H1 (cell line): ENCODE measurements at regions not wholly inside any gene's neighbourhood (a gene's known extent, or its start where the extent isn't known, plus 50 kb on each side); places are given as distances from the start of the nearest gene placed in this dataset.
A peak's percentile ranks its signal among the peaks of the same experiment; 100 is the strongest.

Source experiments
- CTCF ChIA-PET: fragments of 300-600 bp; sonication (Branson Sonifier 250); formaldehyde crosslinking; loops from one replicate; lab custom pipeline; 2021; ENCODE audit not compliant: partially characterized antibody; lab: Charles Lee
- POLR2A ChIA-PET: fragments of 300-600 bp; sonication (Branson Sonifier 250); formaldehyde crosslinking; loops from one replicate; lab custom pipeline; 2021; ENCODE audit warnings: inconsistent platforms; ENCODE audit not compliant: partially characterized antibody; lab: Charles Lee
- DNase-seq, 2 experiments: peaks; one replicate each; pipeline versions ENCODE4 v3.0.0 to v3.0.0-alpha.2; 2010 to 2022; ENCODE audit warnings: low spot score in 2 of 2, low read depth in 1 of 2, mixed read lengths in 1 of 2
- FAIRE-seq: peaks from 2 replicates; lab custom pipeline; 2011; peaks lifted over from hg19 to GRCh38; lab: Jason Lieb, UNC
- H2AFZ ChIP-seq: 2 replicates; pipeline ENCODE4 v1.8.1; 2012; ENCODE audit warnings: low read length, inconsistent platforms
- H2AK5ac ChIP-seq: 2 replicates; pipeline ENCODE4 v1.6.1; 2013; ENCODE audit warnings: low read depth, low read length
- H2BK120ac ChIP-seq: replicated peaks from 2 replicates; pipeline ENCODE3; 2013; ENCODE audit warnings: low read depth, low read length, inconsistent platforms
- H2BK12ac ChIP-seq: 2 replicates; pipeline ENCODE4 v1.6.1; 2013; ENCODE audit warnings: low read depth, low read length
- H2BK15ac ChIP-seq: 2 replicates; pipeline ENCODE4 v1.6.1; 2013; ENCODE audit warnings: low read length
- H2BK20ac ChIP-seq: 2 replicates; pipeline ENCODE4 v1.6.1; 2013; ENCODE audit warnings: low read length
- H2BK5ac ChIP-seq: 2 replicates; pipeline ENCODE4 v1.6.1; 2013; ENCODE audit warnings: low read depth, low read length
- H3K14ac ChIP-seq: 2 replicates; pipeline ENCODE4 v1.6.1; 2013; ENCODE audit warnings: inconsistent platforms; ENCODE audit not compliant: insufficient read length
- H3K18ac ChIP-seq: 2 replicates; pipeline ENCODE4 v1.6.1; 2013; ENCODE audit warnings: low read length; ENCODE audit errors: extremely low read depth
- H3K23ac ChIP-seq: 2 replicates; pipeline ENCODE4 v1.6.1; 2013; ENCODE audit warnings: inconsistent platforms; ENCODE audit not compliant: insufficient read length
- H3K23me2 ChIP-seq: 2 replicates; pipeline ENCODE4 v1.6.1; 2013; ENCODE audit warnings: low read depth, low read length
- H3K27ac ChIP-seq: 2 replicates; pipeline ENCODE4 v1.6.1; 2011; ENCODE audit warnings: low read depth, low read length, inconsistent platforms
- H3K27me3 ChIP-seq, 4 experiments: replicated peaks in 1 of 4; 1 replicate in 1 of 4; 2 replicates in 3 of 4; pipeline versions ENCODE4 v1.6.1 to v1.8.1; 2011 to 2013; ENCODE audit warnings: low read length in 3 of 4, mild to moderate bottlenecking in 3 of 4, inconsistent platforms in 2 of 4, mixed read lengths in 2 of 4, moderate library complexity in 1 of 4; ENCODE audit not compliant: control insufficient read depth in 3 of 4, insufficient read depth in 3 of 4; ENCODE audit errors: extremely low read depth in 1 of 4
- H3K36me3 ChIP-seq, 4 experiments: 2 replicates each; pipeline versions ENCODE4 v1.6.1 to v1.8.1; 2011 to 2013; ENCODE audit warnings: mild to moderate bottlenecking in 4 of 4, low read length in 3 of 4, moderate library complexity in 2 of 4, control low read depth in 1 of 4, inconsistent platforms in 1 of 4; ENCODE audit not compliant: insufficient read depth in 4 of 4, control insufficient read depth in 2 of 4
- H3K4ac ChIP-seq: replicated peaks from 2 replicates; pipeline ENCODE3; 2013; ENCODE audit warnings: low read length, low read depth, mixed read lengths, inconsistent platforms; ENCODE audit not compliant: insufficient read length
- H3K4me1 ChIP-seq, 4 experiments: replicated peaks in 1 of 4; 1 replicate in 1 of 4; 2 replicates in 3 of 4; pipeline versions ENCODE4 v1.6.1 to v1.8.1; 2011 to 2013; ENCODE audit warnings: low read length in 3 of 4, inconsistent platforms in 2 of 4, mixed read lengths in 1 of 4; ENCODE audit not compliant: insufficient read depth in 4 of 4, control insufficient read depth in 3 of 4
- H3K4me2 ChIP-seq, 2 experiments: 2 replicates each; pipeline versions ENCODE4 v1.6.1 to v1.8.1; 2011 to 2013; ENCODE audit warnings: low read depth in 2 of 2, low read length in 2 of 2, control low read depth in 1 of 2, inconsistent platforms in 1 of 2, mild to moderate bottlenecking in 1 of 2; ENCODE audit not compliant: insufficient read depth in 1 of 2
- H3K4me3 ChIP-seq, 4 experiments: fragments of 200-600, 300-600 bp in 1 of 4; sonication (generic), shearing (Covaris generic), sonication (Bioruptor Twin) in 1 of 4; 2 replicates each; pipeline versions ENCODE4 v1.5.1 to v1.8.1; 2011 to 2016; ENCODE audit warnings: low read length in 4 of 4, low read depth in 3 of 4, control low read depth in 2 of 4, inconsistent platforms in 2 of 4, mild to moderate bottlenecking in 2 of 4, mixed read lengths in 1 of 4, moderate library complexity in 1 of 4; ENCODE audit not compliant: insufficient read depth in 2 of 4; ENCODE audit errors: extremely low read depth in 1 of 4
- H3K56ac ChIP-seq: replicated peaks from 2 replicates; pipeline ENCODE3; 2013; ENCODE audit warnings: low read depth, mild to moderate bottlenecking, mixed read lengths, low read length, inconsistent platforms; ENCODE audit not compliant: insufficient read length
- H3K79me1 ChIP-seq: 2 replicates; pipeline ENCODE4 v1.6.1; 2013; ENCODE audit warnings: low read depth, low read length, control low read depth
- H3K79me2 ChIP-seq, 2 experiments: 2 replicates each; pipeline versions ENCODE4 v1.6.1 to v1.8.1; 2012 to 2013; ENCODE audit warnings: low read length in 2 of 2, mild to moderate bottlenecking in 2 of 2, inconsistent platforms in 1 of 2; ENCODE audit not compliant: insufficient read depth in 2 of 2, control insufficient read depth in 1 of 2
- H3K9ac ChIP-seq, 4 experiments: replicated peaks in 1 of 4; 1 replicate in 1 of 4; 2 replicates in 3 of 4; pipeline versions ENCODE4 v1.6.1 to v1.8.1; 2011 to 2013; ENCODE audit warnings: low read depth in 3 of 4, low read length in 3 of 4, control low read depth in 2 of 4, mild to moderate bottlenecking in 2 of 4, moderate library complexity in 2 of 4, inconsistent platforms in 1 of 4; ENCODE audit errors: extremely low read depth in 1 of 4
- H3K9me3 ChIP-seq, 2 experiments: 2 replicates each; pipeline versions ENCODE4 v1.6.1 to v1.8.1; 2012 to 2013; ENCODE audit warnings: mild to moderate bottlenecking in 2 of 2, moderate library complexity in 2 of 2, control low read depth in 1 of 2, inconsistent platforms in 1 of 2, low read depth in 1 of 2, low read length in 1 of 2, mixed read lengths in 1 of 2; ENCODE audit not compliant: insufficient read depth in 2 of 2
- H4K20me1 ChIP-seq, 2 experiments: replicated peaks in 1 of 2; 2 replicates each; pipeline versions ENCODE3 to v1.8.1; 2011 to 2013; ENCODE audit warnings: inconsistent platforms in 2 of 2, low read length in 2 of 2, mild to moderate bottlenecking in 1 of 2; ENCODE audit not compliant: insufficient read depth in 2 of 2, control insufficient read depth in 1 of 2
- H4K5ac ChIP-seq: 2 replicates; pipeline ENCODE4 v1.6.1; 2013; ENCODE audit warnings: low read length, low read depth, mixed read lengths, inconsistent platforms; ENCODE audit not compliant: insufficient read length
- H4K8ac ChIP-seq: 2 replicates; pipeline ENCODE4 v1.8.0; 2013; ENCODE audit warnings: mild to moderate bottlenecking, moderate library complexity, low read length, inconsistent platforms; ENCODE audit not compliant: insufficient read depth; ENCODE audit errors: extremely low read depth
- H4K91ac ChIP-seq: replicated peaks from 2 replicates; pipeline ENCODE3; 2013; ENCODE audit warnings: low read length, mixed read lengths, inconsistent platforms; ENCODE audit not compliant: insufficient read length
- ASH2L ChIP-seq: fragments of 200-600, 300-600 bp; sonication (generic); IDR thresholded peaks from one replicate; pipeline ENCODE4 v1.7.1; 2017; ENCODE audit warnings: low read length
- CHD1 ChIP-seq: IDR thresholded peaks from 2 replicates; pipeline ENCODE4 v1.6.1; 2012; ENCODE audit warnings: low read depth, low read length, improper control_type of control experiment
- GABPA ChIP-seq: IDR thresholded peaks from 2 replicates; pipeline ENCODE4 v1.6.1; 2011; ENCODE audit warnings: mild to moderate bottlenecking, low read length, moderate library complexity, borderline replicate concordance; ENCODE audit not compliant: insufficient read depth
- HDAC2 ChIP-seq, 2 experiments: fragments of 300-600 bp in 1 of 2; sonication (generic) in 1 of 2; IDR thresholded peaks; 2 replicates each; pipeline ENCODE4 v1.6.1; 2011 to 2012; ENCODE audit warnings: low read depth in 2 of 2, low read length in 2 of 2, mild to moderate bottlenecking in 2 of 2, moderate library complexity in 2 of 2, borderline replicate concordance in 1 of 2, inconsistent platforms in 1 of 2
- JUND ChIP-seq: IDR thresholded peaks from 2 replicates; pipeline ENCODE4 v1.6.1; 2011; ENCODE audit warnings: mild to moderate bottlenecking, improper control_type of control experiment, low read length
- KDM5A ChIP-seq: fragments of 200-600 bp; IDR thresholded peaks from 2 replicates; pipeline ENCODE4 v1.7.1; 2012; ENCODE audit warnings: mild to moderate bottlenecking, low read length, inconsistent platforms, mixed read lengths
- MAFK ChIP-seq: IDR thresholded peaks from 2 replicates; pipeline ENCODE4 v1.6.1; 2012; ENCODE audit warnings: low read depth, mild to moderate bottlenecking, improper control_type of control experiment, low read length
- RAD21 ChIP-seq, 2 experiments: IDR thresholded peaks in 1 of 2; conservative IDR thresholded peaks in 1 of 2; 2 replicates each; pipeline ENCODE4 v1.6.1; 2011; ENCODE audit warnings: low read depth in 2 of 2, low read length in 2 of 2, improper control_type of control experiment in 1 of 2, inconsistent platforms in 1 of 2, mild to moderate bottlenecking in 1 of 2, moderate library complexity in 1 of 2
- SIX5 ChIP-seq: IDR thresholded peaks from 2 replicates; pipeline ENCODE4 v1.6.1; 2011; ENCODE audit warnings: mild to moderate bottlenecking, low read depth, low read length
- TAF7 ChIP-seq: optimal IDR thresholded peaks from 2 replicates; pipeline ENCODE3; 2011; ENCODE audit warnings: low read depth, mild to moderate bottlenecking, inconsistent platforms, low read length, moderate library complexity, borderline replicate concordance
- TEAD4 ChIP-seq: IDR thresholded peaks from 2 replicates; pipeline ENCODE4 v1.6.1; 2012; ENCODE audit warnings: low read depth, low read length, inconsistent platforms, mixed read lengths
- WGBS, 2 experiments: shearing (Covaris generic) in 1 of 2; methylation state at CpG; one replicate each; pipeline versions ENCODE4 v1.1.6 to v1.1.7; 2013 to 2015; ENCODE audit warnings: low lambda C conversion rate in 2 of 2, mixed read lengths in 2 of 2, inconsistent platforms in 1 of 2, low coverage in 1 of 2, missing lambda C conversion rate in 1 of 2; ENCODE audit not compliant: insufficient replicate concordance in 2 of 2, insufficient coverage in 1 of 2, insufficient read length in 1 of 2; ENCODE audit errors: extremely low coverage in 1 of 2, missing lambda C conversion rate in 1 of 2; 5-methylcytosine and 5-hydroxymethylcytosine counted together
- TF ChIP-seq, protein P1 (sequence below): IDR thresholded peaks from 2 replicates; pipeline ENCODE4 v1.6.1; 2012; ENCODE audit warnings: inconsistent platforms

DNA sequence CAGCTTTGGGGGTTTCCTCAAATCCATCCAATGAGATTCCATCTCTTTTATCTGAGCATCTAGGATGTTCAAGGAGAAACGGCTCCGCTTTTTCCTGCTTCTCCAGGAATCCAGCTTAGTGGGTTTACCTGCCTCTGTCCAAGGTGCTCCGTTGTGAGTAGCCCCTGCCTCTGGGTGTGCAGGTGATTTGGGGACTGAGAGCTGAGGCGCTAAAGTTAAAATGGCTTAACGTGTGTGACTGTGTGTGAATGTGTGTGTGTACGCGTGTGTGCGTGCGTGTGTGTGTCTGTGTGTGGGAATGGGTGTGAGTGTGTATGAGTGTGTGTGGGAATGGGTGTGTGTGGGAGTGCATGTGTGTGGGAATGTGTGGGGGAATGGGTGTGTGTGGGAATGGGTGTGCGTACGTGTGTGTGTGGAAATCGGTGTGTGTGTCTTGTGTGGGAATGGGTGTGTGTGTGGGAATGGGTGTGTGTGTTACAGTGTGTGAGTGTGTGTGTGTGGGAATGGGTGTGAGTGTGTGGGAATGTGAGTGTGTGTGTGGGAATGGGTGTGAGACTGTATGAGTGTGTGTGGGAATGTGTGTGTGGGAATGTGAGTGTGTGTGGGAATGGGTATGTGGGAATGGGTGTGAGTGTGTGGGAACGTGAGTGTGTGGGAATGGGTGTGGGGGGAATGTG is 90.2 kb upstream of the INSIG1 start:
- Histone ChIP-seq H4K5ac (no peak overlapping the region), H2BK15ac (peak overlapping the region; percentile 24; the same call in 1 of the 2 replicates), H3K14ac (no peak overlapping the region), H3K23ac (no peak overlapping the region), H3K4me3 (no peak overlapping the region), H2BK5ac (no peak overlapping the region), H2AFZ (no peak overlapping the region), H4K20me1 (peaks cover 0 to 11% of the 10 kb centered on the region in 2 experiments), H3K4me2 (no peak overlapping the region), H3K9ac (no peak overlapping the region), H3K18ac (no peak overlapping the region), H3K4me1 (peaks cover 0 to 20% (median 8%) of the 10 kb centered on the region in 4 experiments; a peak in 4 of 7 replicates), H3K23me2 (peaks cover 18% of the 10 kb centered on the region; the same call in 1 of the 2 replicates), H4K91ac (peak overlapping the region; percentile 83), H3K36me3 (no peaks in the 10 kb centered on the region; a peak in 1 of 8 replicates), H3K79me2 (no peaks in the 10 kb centered on the region), H4K8ac (no peak overlapping the region; the same call in 1 of the 2 replicates), H3K56ac (peak overlapping the region; percentile 94), H3K4ac (no peak overlapping the region), H3K79me1 (no peaks in the 10 kb centered on the region), H2BK120ac (no peak overlapping the region), H2BK20ac (no peak overlapping the region), H2BK12ac (peak overlapping the region; percentile 33; the same call in 1 of the 2 replicates), H3K27me3 (no peaks in the 10 kb centered on the region), H3K9me3 (0 out of 4 replicates have a peak, but pooled peaks cover 0 to 2% of the 10 kb centered on the region in 2 experiments), H3K27ac (no peak overlapping the region), H2AK5ac (peak overlapping the region; percentile 86; the same call in 1 of the 2 replicates)
- ChIA-PET POLR2A (no interaction called here), CTCF (no interaction called here)
- FAIRE-seq (no peak), DNase-seq (no peak)
- WGBS, 2 experiments = 88 to 100% methylated on average over 4 to 10 of the region's 13 CpGs
- TF ChIP-seq, protein P1, sequence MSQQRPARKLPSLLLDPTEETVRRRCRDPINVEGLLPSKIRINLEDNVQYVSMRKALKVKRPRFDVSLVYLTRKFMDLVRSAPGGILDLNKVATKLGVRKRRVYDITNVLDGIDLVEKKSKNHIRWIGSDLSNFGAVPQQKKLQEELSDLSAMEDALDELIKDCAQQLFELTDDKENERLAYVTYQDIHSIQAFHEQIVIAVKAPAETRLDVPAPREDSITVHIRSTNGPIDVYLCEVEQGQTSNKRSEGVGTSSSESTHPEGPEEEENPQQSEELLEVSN = no peak
- TF ChIP-seq KDM5A (no peak), JUND (no peak), GABPA (no peak), TEAD4 (no peak), RAD21 (IDR thresholded peaks at IDR 0.05 in 1 of 2, conservative IDR thresholded peaks at IDR 0.05 in 1 of 2; ENCODE audit: low read depth in 2 of 2, low read length in 2 of 2) (no peak), HDAC2 (IDR thresholded peaks at IDR 0.05; ENCODE audit: borderline replicate concordance in 1 of 2, low read depth in 2 of 2, low read length in 2 of 2) (no peak), MAFK (no peak), ASH2L (no peak), SIX5 (no peak), CHD1 (no peak), TAF7 (no peak)
